OCI-LY3 (cell line): ENCODE measurements at regions not wholly inside any gene's neighbourhood (a gene's known extent, or its start where the extent isn't known, plus 50 kb on each side); places are given as distances from the start of the nearest gene placed in this dataset.

Source experiments
- H2AFZ ChIP-seq: fragments of 200-600, 300-600 bp; shearing (Covaris generic); 2 replicates; pipeline ENCODE4 v1.6.0; 2014; ENCODE audit warnings: antibody characterized with exemption, low read depth, low read length
- H3K27ac ChIP-seq: fragments of 200-600, 300-600 bp; sonication (generic); 2 replicates; pipeline ENCODE4 v1.5.1; 2014; ENCODE audit warnings: mild to moderate bottlenecking, low read length, moderate library complexity, mixed read lengths
- H3K27me3 ChIP-seq: fragments of 200-600, 300-600 bp; sonication (generic); 2 replicates; pipeline ENCODE4 v1.6.1; 2014; ENCODE audit warnings: low read depth, low read length, mixed read lengths
- H3K36me3 ChIP-seq: fragments of 200-600, 300-600 bp; sonication (generic); replicated peaks from 2 replicates; pipeline ENCODE3; 2014; ENCODE audit warnings: low read depth, low read length, mixed read lengths
- H3K4me1 ChIP-seq: fragments of 300-600, 200-600 bp; sonication (generic); 2 replicates; pipeline ENCODE4 v1.6.1; 2014; ENCODE audit warnings: low read length, mixed read lengths
- H3K4me2 ChIP-seq: fragments of 200-600, 300-600 bp; sonication (generic); 2 replicates; pipeline ENCODE4 v1.6.1; 2014; ENCODE audit warnings: low read length, mixed read lengths
- H3K4me3 ChIP-seq: fragments of 300-600, 200-600 bp; sonication (generic); 2 replicates; pipeline ENCODE4 v1.5.1; 2014; ENCODE audit warnings: antibody characterized with exemption, mild to moderate bottlenecking, low read length, moderate library complexity
- H3K79me2 ChIP-seq: fragments of 300-600, 200-600 bp; shearing (Covaris generic); 2 replicates; pipeline ENCODE4 v1.6.1; 2014; ENCODE audit warnings: mild to moderate bottlenecking, low read length, mixed read lengths
- H3K9ac ChIP-seq: fragments of 300-600, 200-600 bp; shearing (Covaris generic); 2 replicates; pipeline ENCODE4 v1.6.0; 2014; ENCODE audit warnings: mild to moderate bottlenecking, low read length, moderate library complexity
- H3K9me3 ChIP-seq: fragments of 200-600, 300-600 bp; shearing (Covaris generic); 2 replicates; pipeline ENCODE4 v1.6.1; 2014; ENCODE audit warnings: low read length, mixed read lengths; ENCODE audit not compliant: insufficient read depth
- H4K20me1 ChIP-seq: fragments of 200-600, 300-600 bp; sonication (generic); 2 replicates; pipeline ENCODE4 v1.6.1; 2016; ENCODE audit warnings: low read length, mixed read lengths; ENCODE audit not compliant: insufficient read depth
- CTCF ChIP-seq: fragments of 200-600, 300-600 bp; sonication (generic); IDR thresholded peaks from 2 replicates; pipeline ENCODE4 v1.5.1; 2014; ENCODE audit warnings: antibody characterized with exemption, low read length, low read depth
- EZH2phosphoT487 ChIP-seq: fragments of 200-600 bp; shearing (Covaris generic); IDR thresholded peaks from 2 replicates; pipeline ENCODE4 v1.6.1; 2018; ENCODE audit warnings: antibody characterized with exemption, mixed run types, low read depth

DNA sequence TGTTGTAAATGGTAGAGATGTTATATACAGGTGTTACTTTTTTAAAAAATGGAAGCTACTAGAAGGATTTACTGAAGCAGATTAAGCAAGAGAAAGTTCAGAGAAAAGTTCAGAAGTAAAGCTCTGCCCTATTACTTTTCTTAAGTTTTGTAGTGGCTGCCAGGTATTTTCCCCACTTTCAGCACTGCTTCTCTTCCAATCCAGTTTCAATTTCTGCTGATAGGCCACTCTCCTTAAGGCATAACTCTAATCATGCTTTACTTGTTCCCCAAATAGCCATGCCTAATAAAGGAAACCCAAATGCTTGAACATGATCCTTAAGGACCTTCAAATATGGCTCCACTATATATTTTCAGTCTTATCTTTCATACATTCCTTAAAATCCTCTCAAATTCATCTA lies 880.8 kb upstream of the CDH2 start:
- no peaks in the 10 kb centered on the region for H3K27me3 ChIP-seq
- no peak overlapping the region for H3K4me2 ChIP-seq
- TF ChIP-seq EZH2phosphoT487 = no peak
- TF ChIP-seq CTCF = no peak
- H3K27ac ChIP-seq = no peak overlapping the region
- H3K36me3 ChIP-seq = no peaks in the 10 kb centered on the region
- no peaks in the 10 kb centered on the region for H4K20me1 ChIP-seq
- no peak overlapping the region for H3K4me3 ChIP-seq
- no peaks in the 10 kb centered on the region for H3K79me2 ChIP-seq
- no peaks in the 10 kb centered on the region for H3K4me1 ChIP-seq
- H2AFZ ChIP-seq = no peak overlapping the region
- H3K9me3 ChIP-seq = no peaks in the 10 kb centered on the region
- H3K9ac ChIP-seq = no peak overlapping the region

GRCh38 chr18:29056800-29057199 lies 879.9 kb upstream of the CDH2 start:
- H3K27ac ChIP-seq = no peak overlapping the region
- no peaks in the 10 kb centered on the region for H4K20me1 ChIP-seq
- H3K79me2 ChIP-seq = no peaks in the 10 kb centered on the region
- no peaks in the 10 kb centered on the region for H3K9me3 ChIP-seq
- no peaks in the 10 kb centered on the region for H3K36me3 ChIP-seq
- H3K4me1 ChIP-seq = no peaks in the 10 kb centered on the region
- H3K27me3 ChIP-seq = no peaks in the 10 kb centered on the region
- H2AFZ ChIP-seq = no peak overlapping the region
- H3K4me2 ChIP-seq = no peak overlapping the region
- no peak overlapping the region for H3K4me3 ChIP-seq
- H3K9ac ChIP-seq = no peak overlapping the region
- TF ChIP-seq CTCF (no peak), EZH2phosphoT487 (no peak)

DNA sequence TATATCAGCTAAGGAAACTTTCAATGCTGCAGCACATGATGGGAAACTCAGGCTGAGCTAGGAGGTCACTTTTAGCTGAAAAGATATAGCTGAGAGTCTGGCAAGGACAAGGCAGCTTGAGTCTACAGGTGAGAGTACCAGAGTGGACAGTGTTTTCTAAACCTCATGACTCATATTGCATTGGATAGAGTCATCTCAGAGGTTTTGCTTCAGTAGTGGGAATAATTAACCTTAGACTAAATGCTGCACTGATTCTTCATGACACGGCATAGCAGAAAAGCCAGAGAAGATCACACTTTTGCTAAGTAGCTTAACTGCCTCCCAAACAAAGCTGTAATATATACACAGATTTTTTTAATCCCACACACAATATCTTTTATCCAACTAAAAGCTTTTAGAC lies 865.0 kb upstream of the CDH2 start:
- Histone ChIP-seq H3K4me2 (no peak overlapping the region), H3K4me3 (no peak overlapping the region), H3K27ac (no peak overlapping the region), H3K4me1 (no peaks in the 10 kb centered on the region), H3K27me3 (no peaks in the 10 kb centered on the region), H3K9me3 (no peaks in the 10 kb centered on the region), H3K36me3 (no peaks in the 10 kb centered on the region), H3K79me2 (no peaks in the 10 kb centered on the region), H4K20me1 (no peaks in the 10 kb centered on the region), H2AFZ (no peak overlapping the region), H3K9ac (no peak overlapping the region)
- TF ChIP-seq CTCF = no peak
- TF ChIP-seq EZH2phosphoT487 = no peak

DNA sequence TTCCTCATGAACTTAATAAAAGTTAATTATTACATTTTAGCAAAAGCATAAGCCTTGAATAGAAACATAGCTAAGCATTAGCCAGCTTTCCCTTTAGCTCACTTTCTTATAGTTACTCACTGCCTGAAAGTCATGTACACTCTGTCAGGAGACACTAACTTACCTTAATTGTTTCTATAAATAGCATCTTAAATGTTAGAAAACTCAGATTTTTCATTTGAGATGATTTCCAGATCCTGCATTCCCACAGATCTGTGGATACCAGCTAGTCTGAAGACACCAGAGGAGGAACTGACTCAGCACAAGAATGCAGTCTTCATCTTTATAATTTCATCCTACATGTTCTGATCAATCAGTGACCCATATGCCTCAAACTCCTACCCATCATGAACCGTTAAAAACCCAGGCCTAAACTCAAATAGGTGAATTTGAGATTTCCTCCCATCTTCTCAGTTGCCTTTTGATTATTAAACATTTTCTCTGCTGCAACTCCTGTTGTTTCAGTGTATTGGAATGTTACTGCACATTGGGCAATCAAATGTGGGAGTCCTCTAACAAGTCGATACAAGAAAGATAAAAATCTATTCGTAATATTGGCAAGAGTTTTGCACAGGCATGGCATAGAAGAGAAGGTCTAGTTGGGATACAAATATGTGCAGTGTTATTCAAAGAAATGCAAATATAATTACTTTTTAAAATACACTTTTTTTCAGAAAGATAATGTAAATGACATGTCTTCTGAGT lies 857.4 kb upstream of the CDH2 start:
- no peaks in the 10 kb centered on the region for H3K79me2 ChIP-seq
- no peaks in the 10 kb centered on the region for H3K9me3 ChIP-seq
- H3K4me1 ChIP-seq = no peaks in the 10 kb centered on the region
- TF ChIP-seq CTCF (no peak), EZH2phosphoT487 (no peak)
- H3K4me2 ChIP-seq = no peak overlapping the region
- H4K20me1 ChIP-seq = no peaks in the 10 kb centered on the region
- no peak overlapping the region for H3K4me3 ChIP-seq
- H2AFZ ChIP-seq = no peak overlapping the region
- no peak overlapping the region for H3K27ac ChIP-seq
- H3K9ac ChIP-seq = no peak overlapping the region
- H3K27me3 ChIP-seq = no peaks in the 10 kb centered on the region
- H3K36me3 ChIP-seq = no peaks in the 10 kb centered on the region
